ENCODE measurements at regions not wholly inside any gene's neighbourhood (a gene's known extent, or its start where the extent isn't known, plus 50 kb on each side); places are given as distances from the start of the nearest gene placed in this dataset.

DNA sequence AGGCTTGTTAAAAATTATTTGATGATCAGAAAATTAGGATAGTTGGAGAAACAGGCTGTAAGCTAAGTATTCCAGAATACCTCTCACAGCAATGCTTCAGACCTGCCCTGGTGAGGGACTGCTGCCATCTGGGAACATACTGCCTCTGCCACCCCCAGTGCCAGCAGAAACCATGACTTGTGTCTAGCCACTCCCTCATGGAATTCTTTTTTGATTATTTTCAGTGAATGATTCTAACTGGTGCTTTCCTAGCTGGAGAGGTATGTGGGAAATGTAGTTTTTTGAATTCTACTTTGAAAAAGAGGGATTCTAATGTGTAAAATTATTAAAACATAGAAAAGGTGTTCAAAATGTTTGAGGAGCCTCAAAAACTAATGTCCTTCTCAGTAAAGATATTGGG, 126.3 kb downstream of the HMHB1 start:
- TF ChIP-seq SMC3 (conservative IDR thresholded peaks at IDR 0.05; ENCODE audit: poor library complexity) (no peak), POLR2AphosphoS5 (IDR thresholded peaks at IDR 0.05) (no peak), EP300 (conservative IDR thresholded peaks at IDR 0.05; ENCODE audit: poor library complexity, severe bottlenecking) (no peak), EZH2 (IDR thresholded peaks at IDR 0.05; ENCODE audit: borderline replicate concordance, insufficient read depth, low read length, poor library complexity, severe bottlenecking) (no peak), RAD21 (conservative IDR thresholded peaks at IDR 0.05) (no peak), MXI1 (conservative IDR thresholded peaks at IDR 0.05; ENCODE audit: poor library complexity, severe bottlenecking) (no peak), TAF1 (IDR thresholded peaks at IDR 0.05; ENCODE audit: low read depth) (no peak)
- TF ChIP-seq, protein P1, sequence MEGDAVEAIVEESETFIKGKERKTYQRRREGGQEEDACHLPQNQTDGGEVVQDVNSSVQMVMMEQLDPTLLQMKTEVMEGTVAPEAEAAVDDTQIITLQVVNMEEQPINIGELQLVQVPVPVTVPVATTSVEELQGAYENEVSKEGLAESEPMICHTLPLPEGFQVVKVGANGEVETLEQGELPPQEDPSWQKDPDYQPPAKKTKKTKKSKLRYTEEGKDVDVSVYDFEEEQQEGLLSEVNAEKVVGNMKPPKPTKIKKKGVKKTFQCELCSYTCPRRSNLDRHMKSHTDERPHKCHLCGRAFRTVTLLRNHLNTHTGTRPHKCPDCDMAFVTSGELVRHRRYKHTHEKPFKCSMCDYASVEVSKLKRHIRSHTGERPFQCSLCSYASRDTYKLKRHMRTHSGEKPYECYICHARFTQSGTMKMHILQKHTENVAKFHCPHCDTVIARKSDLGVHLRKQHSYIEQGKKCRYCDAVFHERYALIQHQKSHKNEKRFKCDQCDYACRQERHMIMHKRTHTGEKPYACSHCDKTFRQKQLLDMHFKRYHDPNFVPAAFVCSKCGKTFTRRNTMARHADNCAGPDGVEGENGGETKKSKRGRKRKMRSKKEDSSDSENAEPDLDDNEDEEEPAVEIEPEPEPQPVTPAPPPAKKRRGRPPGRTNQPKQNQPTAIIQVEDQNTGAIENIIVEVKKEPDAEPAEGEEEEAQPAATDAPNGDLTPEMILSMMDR (IDR thresholded peaks at IDR 0.05; ENCODE audit: poor library complexity, severe bottlenecking) = no peak
- TF ChIP-seq, protein P2, sequence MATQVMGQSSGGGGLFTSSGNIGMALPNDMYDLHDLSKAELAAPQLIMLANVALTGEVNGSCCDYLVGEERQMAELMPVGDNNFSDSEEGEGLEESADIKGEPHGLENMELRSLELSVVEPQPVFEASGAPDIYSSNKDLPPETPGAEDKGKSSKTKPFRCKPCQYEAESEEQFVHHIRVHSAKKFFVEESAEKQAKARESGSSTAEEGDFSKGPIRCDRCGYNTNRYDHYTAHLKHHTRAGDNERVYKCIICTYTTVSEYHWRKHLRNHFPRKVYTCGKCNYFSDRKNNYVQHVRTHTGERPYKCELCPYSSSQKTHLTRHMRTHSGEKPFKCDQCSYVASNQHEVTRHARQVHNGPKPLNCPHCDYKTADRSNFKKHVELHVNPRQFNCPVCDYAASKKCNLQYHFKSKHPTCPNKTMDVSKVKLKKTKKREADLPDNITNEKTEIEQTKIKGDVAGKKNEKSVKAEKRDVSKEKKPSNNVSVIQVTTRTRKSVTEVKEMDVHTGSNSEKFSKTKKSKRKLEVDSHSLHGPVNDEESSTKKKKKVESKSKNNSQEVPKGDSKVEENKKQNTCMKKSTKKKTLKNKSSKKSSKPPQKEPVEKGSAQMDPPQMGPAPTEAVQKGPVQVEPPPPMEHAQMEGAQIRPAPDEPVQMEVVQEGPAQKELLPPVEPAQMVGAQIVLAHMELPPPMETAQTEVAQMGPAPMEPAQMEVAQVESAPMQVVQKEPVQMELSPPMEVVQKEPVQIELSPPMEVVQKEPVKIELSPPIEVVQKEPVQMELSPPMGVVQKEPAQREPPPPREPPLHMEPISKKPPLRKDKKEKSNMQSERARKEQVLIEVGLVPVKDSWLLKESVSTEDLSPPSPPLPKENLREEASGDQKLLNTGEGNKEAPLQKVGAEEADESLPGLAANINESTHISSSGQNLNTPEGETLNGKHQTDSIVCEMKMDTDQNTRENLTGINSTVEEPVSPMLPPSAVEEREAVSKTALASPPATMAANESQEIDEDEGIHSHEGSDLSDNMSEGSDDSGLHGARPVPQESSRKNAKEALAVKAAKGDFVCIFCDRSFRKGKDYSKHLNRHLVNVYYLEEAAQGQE (IDR thresholded peaks at IDR 0.05; ENCODE audit: borderline replicate concordance) = no peak

All from neural cell (in vitro differentiated cells).